ENCODE measurements at regions not wholly inside any gene's neighbourhood (a gene's known extent, or its start where the extent isn't known, plus 50 kb on each side); places are given as distances from the start of the nearest gene placed in this dataset.

DNA sequence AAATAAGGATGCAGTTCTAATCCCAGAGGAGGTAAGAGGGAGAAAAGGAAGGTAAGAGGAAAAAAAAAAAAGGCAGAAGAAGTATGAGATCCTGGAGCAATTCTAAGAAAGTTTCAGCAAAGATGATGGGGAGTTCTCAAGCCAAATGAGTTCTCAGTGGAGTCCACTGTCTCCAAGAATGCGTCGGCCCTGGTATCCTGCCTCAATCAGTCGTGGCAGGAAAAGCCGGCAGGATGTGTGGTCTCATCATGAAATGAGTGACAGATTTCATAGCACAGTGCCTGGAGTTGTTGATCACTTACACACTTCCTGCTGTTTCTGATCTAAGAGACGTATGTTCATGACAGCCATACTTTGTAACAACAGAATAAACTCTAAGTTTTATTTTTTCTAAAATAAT, 554.9 kb downstream of the NXPH1 start:
- TF ChIP-seq POLR2A (IDR thresholded peaks at IDR 0.05; ENCODE audit: low read length) = no peak
- TF ChIP-seq GATA1 (IDR thresholded peaks at IDR 0.05; ENCODE audit: low read depth, low read length) = no peak

Measured in erythroblast (primary cell).